GM23248 (cell line): ENCODE measurements at regions not wholly inside any gene's neighbourhood (a gene's known extent, or its start where the extent isn't known, plus 50 kb on each side); places are given as distances from the start of the nearest gene placed in this dataset.

Source experiments
- EZH2 ChIP-seq: fragments of 200-600 bp; sonication (generic); IDR thresholded peaks from 2 replicates; pipeline ENCODE4 v1.6.1; 2018; ENCODE audit warnings: antibody characterized with exemption, mild to moderate bottlenecking; ENCODE audit not compliant: insufficient read depth, poor library complexity, severe bottlenecking
- EZH2phosphoT487 ChIP-seq: fragments of 200-600 bp; sonication (generic); IDR thresholded peaks from 2 replicates; pipeline ENCODE4 v1.6.1; 2018; ENCODE audit warnings: antibody characterized with exemption, moderate library complexity, mild to moderate bottlenecking, low read depth; ENCODE audit not compliant: insufficient read depth

DNA sequence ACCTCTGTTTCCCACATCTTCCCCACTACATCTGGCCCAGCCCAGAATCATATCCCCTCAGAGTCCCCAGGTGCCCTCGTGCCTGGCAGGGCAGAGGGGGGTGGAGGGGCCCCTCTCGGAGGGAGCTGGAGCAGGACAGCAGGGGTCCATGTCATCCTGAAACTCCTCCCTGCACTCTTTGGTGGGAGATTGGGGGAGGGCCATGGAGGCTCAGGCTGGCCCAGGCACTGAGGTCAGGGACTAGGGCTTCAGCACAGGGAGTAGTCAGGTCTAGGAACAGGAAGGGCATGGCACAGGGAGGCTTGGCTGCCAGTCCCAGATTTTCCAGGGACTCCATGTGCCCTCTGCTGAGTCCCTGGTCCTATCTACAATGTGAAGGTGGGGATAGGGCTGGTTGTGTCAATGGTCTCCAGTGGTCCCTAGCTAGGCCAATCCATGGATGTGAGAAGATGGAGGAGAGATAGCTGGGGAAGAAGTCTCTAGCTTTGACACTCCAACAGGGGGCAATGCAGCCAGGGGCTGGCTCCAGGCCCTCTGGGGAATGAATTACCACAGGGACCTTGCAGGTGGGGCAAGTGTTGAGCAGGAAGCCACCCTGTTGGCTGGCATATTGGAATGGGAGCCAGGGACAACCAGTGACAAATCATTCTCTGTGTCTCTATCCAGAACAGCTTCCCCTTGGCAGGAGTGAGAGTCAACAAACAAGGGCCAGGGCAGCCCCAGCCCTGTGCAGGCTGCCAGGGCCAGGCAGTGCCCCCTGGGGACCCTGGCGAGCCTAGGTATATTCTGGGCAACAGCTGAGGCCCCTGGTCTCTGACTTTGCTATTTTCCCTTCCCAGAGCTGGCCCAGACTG, 154.4 kb downstream of the EFNB1 start:
- no peak for TF ChIP-seq EZH2
- no peak for TF ChIP-seq EZH2phosphoT487
